ENCODE measurements at regions not wholly inside any gene's neighbourhood (a gene's known extent, or its start where the extent isn't known, plus 50 kb on each side); places are given as distances from the start of the nearest gene placed in this dataset.

DNA sequence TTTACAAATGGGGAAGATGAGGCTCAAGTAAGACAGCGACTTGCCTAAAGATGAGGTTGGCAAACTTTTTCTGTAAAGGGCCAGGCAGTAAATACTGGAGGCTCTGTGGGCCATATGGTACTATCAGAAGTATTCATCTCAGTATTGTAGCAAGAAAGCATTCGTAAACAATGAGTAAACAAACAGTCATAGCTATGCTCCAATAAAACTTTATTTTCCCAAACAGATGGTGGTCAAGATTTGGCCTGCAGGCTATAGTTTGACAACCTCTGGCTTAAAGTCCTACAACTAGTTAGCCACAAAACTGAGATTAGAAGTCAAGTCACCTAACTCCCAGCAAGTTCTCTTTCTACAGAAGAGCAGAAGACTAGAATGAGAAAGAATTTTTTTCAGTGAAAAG lies 177.0 kb upstream of the NECTIN3 start:
- TF ChIP-seq, protein P1, sequence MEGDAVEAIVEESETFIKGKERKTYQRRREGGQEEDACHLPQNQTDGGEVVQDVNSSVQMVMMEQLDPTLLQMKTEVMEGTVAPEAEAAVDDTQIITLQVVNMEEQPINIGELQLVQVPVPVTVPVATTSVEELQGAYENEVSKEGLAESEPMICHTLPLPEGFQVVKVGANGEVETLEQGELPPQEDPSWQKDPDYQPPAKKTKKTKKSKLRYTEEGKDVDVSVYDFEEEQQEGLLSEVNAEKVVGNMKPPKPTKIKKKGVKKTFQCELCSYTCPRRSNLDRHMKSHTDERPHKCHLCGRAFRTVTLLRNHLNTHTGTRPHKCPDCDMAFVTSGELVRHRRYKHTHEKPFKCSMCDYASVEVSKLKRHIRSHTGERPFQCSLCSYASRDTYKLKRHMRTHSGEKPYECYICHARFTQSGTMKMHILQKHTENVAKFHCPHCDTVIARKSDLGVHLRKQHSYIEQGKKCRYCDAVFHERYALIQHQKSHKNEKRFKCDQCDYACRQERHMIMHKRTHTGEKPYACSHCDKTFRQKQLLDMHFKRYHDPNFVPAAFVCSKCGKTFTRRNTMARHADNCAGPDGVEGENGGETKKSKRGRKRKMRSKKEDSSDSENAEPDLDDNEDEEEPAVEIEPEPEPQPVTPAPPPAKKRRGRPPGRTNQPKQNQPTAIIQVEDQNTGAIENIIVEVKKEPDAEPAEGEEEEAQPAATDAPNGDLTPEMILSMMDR (IDR thresholded peaks at IDR 0.05; ENCODE audit: insufficient read depth, low read length): no peak
- TF ChIP-seq POLR2AphosphoS5 (IDR thresholded peaks at IDR 0.05; ENCODE audit: low read depth) (no peak), GABPA (IDR thresholded peaks at IDR 0.05; ENCODE audit: low read depth) (no peak), SPI1 (IDR thresholded peaks at IDR 0.05; ENCODE audit: borderline replicate concordance, low read depth) (no peak)
- TF ChIP-seq, protein P2, sequence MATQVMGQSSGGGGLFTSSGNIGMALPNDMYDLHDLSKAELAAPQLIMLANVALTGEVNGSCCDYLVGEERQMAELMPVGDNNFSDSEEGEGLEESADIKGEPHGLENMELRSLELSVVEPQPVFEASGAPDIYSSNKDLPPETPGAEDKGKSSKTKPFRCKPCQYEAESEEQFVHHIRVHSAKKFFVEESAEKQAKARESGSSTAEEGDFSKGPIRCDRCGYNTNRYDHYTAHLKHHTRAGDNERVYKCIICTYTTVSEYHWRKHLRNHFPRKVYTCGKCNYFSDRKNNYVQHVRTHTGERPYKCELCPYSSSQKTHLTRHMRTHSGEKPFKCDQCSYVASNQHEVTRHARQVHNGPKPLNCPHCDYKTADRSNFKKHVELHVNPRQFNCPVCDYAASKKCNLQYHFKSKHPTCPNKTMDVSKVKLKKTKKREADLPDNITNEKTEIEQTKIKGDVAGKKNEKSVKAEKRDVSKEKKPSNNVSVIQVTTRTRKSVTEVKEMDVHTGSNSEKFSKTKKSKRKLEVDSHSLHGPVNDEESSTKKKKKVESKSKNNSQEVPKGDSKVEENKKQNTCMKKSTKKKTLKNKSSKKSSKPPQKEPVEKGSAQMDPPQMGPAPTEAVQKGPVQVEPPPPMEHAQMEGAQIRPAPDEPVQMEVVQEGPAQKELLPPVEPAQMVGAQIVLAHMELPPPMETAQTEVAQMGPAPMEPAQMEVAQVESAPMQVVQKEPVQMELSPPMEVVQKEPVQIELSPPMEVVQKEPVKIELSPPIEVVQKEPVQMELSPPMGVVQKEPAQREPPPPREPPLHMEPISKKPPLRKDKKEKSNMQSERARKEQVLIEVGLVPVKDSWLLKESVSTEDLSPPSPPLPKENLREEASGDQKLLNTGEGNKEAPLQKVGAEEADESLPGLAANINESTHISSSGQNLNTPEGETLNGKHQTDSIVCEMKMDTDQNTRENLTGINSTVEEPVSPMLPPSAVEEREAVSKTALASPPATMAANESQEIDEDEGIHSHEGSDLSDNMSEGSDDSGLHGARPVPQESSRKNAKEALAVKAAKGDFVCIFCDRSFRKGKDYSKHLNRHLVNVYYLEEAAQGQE (IDR thresholded peaks at IDR 0.05; ENCODE audit: insufficient replicate concordance, low read depth): no peak
